ENCODE measurements at regions not wholly inside any gene's neighbourhood (a gene's known extent, or its start where the extent isn't known, plus 50 kb on each side); places are given as distances from the start of the nearest gene placed in this dataset.

- DNase-seq (ENCODE audit: low read depth): no peak
- TF ChIP-seq POLR2A (IDR thresholded peaks at IDR 0.05; ENCODE audit: extremely low read depth, insufficient read length) (no peak), CTCF (IDR thresholded peaks at IDR 0.05; ENCODE audit: low read depth, low read length) (no peak), MYC (IDR thresholded peaks at IDR 0.05; ENCODE audit: low read depth, low read length) (no peak)
- TF ChIP-seq, protein P1, sequence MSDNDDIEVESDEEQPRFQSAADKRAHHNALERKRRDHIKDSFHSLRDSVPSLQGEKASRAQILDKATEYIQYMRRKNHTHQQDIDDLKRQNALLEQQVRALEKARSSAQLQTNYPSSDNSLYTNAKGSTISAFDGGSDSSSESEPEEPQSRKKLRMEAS (IDR thresholded peaks at IDR 0.05; ENCODE audit: low read depth, low read length): no peak
- H3K4me3 ChIP-seq (ENCODE audit: low read depth, low read length): no peak overlapping the region
Observed at GRCh38 chr7:41475801-41476459, 227.0 kb downstream of the INHBA start.

- H3K4me3 ChIP-seq (ENCODE audit: low read depth, low read length): no peak overlapping the region
- DNase-seq (ENCODE audit: low read depth): no peak
- TF ChIP-seq MYC (IDR thresholded peaks at IDR 0.05; ENCODE audit: low read depth, low read length): no peak
- TF ChIP-seq, protein P1 (IDR thresholded peaks at IDR 0.05; ENCODE audit: low read depth, low read length): no peak
- no peak for TF ChIP-seq POLR2A (IDR thresholded peaks at IDR 0.05; ENCODE audit: extremely low read depth, insufficient read length)
- TF ChIP-seq CTCF (IDR thresholded peaks at IDR 0.05; ENCODE audit: low read depth, low read length): no peak
Observed at GRCh38 chr7:41472427-41473125, 230.3 kb downstream of the INHBA start.

DNA sequence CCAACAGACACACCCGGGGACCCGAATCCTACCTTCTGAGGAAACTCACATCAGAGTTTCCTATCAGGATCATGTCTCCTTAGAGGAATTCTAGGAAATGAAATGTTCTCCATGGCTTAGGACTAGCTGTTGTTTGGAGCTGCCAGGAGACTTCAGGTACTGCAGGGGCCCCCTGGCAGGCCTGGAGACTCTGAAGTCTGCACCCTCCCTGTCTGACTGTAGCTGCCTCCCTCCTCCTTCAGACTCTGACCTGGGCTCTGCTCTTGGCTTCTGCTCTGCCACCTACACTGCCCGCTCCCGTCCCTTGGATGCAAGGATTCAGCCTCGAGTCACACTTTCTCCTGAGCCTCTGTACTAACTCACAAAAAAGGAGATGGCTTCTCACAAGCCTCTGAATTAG lies 232.8 kb downstream of the INHBA start:
- DNase-seq (ENCODE audit: low read depth): no peak
- TF ChIP-seq POLR2A (IDR thresholded peaks at IDR 0.05; ENCODE audit: extremely low read depth, insufficient read length) (no peak), CTCF (IDR thresholded peaks at IDR 0.05; ENCODE audit: low read depth, low read length) (no peak), MYC (IDR thresholded peaks at IDR 0.05; ENCODE audit: low read depth, low read length) (no peak)
- TF ChIP-seq, protein P1 (IDR thresholded peaks at IDR 0.05; ENCODE audit: low read depth, low read length): no peak
- H3K4me3 ChIP-seq (ENCODE audit: low read depth, low read length): no peak overlapping the region

- H3K4me3 ChIP-seq (ENCODE audit: low read depth, low read length): no peak overlapping the region
Observed at GRCh38 chr7:41467596-41467995, 235.3 kb downstream of the INHBA start.

GRCh38 chr7:41466760-41467384 lies 236.0 kb downstream of the INHBA start:
- DNase-seq (ENCODE audit: low read depth): no peak
- H3K4me3 ChIP-seq (ENCODE audit: low read depth, low read length): no peak overlapping the region
- TF ChIP-seq, protein P1 (IDR thresholded peaks at IDR 0.05; ENCODE audit: low read depth, low read length): no peak
- TF ChIP-seq POLR2A (IDR thresholded peaks at IDR 0.05; ENCODE audit: extremely low read depth, insufficient read length) (no peak), CTCF (IDR thresholded peaks at IDR 0.05; ENCODE audit: low read depth, low read length) (no peak), MYC (IDR thresholded peaks at IDR 0.05; ENCODE audit: low read depth, low read length) (no peak)

More at GRCh38 chr7:41467596-41467995, 235.3 kb downstream of the INHBA start:
- TF ChIP-seq CTCF (IDR thresholded peaks at IDR 0.05; ENCODE audit: low read depth, low read length) (no peak), POLR2A (IDR thresholded peaks at IDR 0.05; ENCODE audit: extremely low read depth, insufficient read length) (no peak), MYC (IDR thresholded peaks at IDR 0.05; ENCODE audit: low read depth, low read length) (no peak)
- TF ChIP-seq, protein P1 (IDR thresholded peaks at IDR 0.05; ENCODE audit: low read depth, low read length): no peak
- no peak for DNase-seq (ENCODE audit: low read depth)
